ENCODE measurements at regions not wholly inside any gene's neighbourhood (a gene's known extent, or its start where the extent isn't known, plus 50 kb on each side); places are given as distances from the start of the nearest gene placed in this dataset.

DNA sequence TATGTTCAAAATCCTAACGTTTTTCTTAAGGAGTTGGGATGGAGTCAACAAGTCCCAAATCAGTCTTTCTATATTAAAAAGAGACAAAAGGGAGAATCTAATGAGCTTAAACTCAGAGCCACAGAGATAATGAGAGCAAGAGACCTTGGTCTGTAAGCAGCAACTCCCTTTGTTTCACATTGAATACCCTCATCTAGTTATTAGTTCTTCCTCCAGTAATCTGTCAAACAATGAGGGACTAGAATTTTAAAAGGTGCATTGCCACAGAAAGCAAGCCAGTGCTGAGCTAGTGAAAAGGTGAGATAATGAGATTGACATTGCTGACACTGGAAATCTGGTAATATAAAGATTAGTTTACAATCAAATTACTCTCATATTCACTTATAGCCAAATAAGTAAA lies 718.6 kb downstream of the DACH1 start:
- H3K4me1 ChIP-seq (ENCODE audit: control insufficient read depth in 1 of 2, insufficient read depth in 1 of 2, low read depth in 1 of 2, low read length in 1 of 2): no peaks in the 10 kb centered on the region
- no peak overlapping the region for H3K4me3 ChIP-seq (ENCODE audit: low read depth in 1 of 2, low read length in 1 of 2)
- H3K27me3 ChIP-seq: no peaks in the 10 kb centered on the region
- no peaks in the 10 kb centered on the region for H3K36me3 ChIP-seq
- no peaks in the 10 kb centered on the region for H3K9me3 ChIP-seq
- no peak overlapping the region for H3K27ac ChIP-seq
- TF ChIP-seq, protein P1, sequence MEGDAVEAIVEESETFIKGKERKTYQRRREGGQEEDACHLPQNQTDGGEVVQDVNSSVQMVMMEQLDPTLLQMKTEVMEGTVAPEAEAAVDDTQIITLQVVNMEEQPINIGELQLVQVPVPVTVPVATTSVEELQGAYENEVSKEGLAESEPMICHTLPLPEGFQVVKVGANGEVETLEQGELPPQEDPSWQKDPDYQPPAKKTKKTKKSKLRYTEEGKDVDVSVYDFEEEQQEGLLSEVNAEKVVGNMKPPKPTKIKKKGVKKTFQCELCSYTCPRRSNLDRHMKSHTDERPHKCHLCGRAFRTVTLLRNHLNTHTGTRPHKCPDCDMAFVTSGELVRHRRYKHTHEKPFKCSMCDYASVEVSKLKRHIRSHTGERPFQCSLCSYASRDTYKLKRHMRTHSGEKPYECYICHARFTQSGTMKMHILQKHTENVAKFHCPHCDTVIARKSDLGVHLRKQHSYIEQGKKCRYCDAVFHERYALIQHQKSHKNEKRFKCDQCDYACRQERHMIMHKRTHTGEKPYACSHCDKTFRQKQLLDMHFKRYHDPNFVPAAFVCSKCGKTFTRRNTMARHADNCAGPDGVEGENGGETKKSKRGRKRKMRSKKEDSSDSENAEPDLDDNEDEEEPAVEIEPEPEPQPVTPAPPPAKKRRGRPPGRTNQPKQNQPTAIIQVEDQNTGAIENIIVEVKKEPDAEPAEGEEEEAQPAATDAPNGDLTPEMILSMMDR (IDR thresholded peaks at IDR 0.05): no peak

DNA sequence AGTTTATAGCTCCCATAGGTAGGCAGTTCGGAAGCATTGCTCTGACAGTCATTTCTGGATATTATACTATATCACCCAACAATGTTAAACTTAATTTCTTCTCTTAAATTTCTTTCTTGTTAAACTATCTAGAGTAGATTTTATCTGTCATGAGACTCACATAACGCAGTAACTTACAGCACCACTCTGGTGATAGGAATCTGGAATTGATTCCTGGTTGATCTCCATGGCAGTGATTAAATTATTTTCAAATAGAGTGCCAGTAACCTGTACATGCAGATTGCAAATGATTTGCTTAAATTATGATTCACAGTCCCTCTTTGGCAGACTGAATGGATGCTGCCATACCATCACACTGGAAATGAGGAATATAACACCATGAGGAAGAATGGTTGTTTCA lies 722.1 kb downstream of the DACH1 start:
- TF ChIP-seq, protein P1 (IDR thresholded peaks at IDR 0.05): no peak

DNA sequence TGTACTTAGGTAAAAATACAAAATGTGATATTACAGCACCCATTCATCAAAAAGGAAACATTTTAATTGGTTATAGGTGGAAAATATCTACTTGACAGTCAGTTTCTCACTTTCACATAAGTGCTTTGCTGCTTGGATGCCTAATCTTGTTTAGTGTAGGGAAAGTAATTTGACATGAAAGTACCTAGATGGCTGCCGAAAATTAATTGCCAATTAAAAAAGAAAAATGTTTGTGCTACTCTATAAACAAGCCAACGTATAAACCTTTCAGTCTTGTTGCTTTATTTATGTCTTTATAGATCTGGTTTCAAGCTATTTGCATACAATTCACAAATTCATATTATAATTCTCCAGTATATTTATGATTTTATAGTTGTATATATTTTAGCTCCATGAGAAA lies 729.9 kb downstream of the DACH1 start:
- H3K27ac ChIP-seq: no peak overlapping the region
- no peaks in the 10 kb centered on the region for H3K4me1 ChIP-seq (ENCODE audit: control insufficient read depth in 1 of 2, insufficient read depth in 1 of 2, low read depth in 1 of 2, low read length in 1 of 2)
- TF ChIP-seq, protein P1 (IDR thresholded peaks at IDR 0.05): no peak
- no peaks in the 10 kb centered on the region for H3K27me3 ChIP-seq
- no peaks in the 10 kb centered on the region for H3K9me3 ChIP-seq
- H3K4me3 ChIP-seq (ENCODE audit: low read depth in 1 of 2, low read length in 1 of 2): no peak overlapping the region
- H3K36me3 ChIP-seq: no peaks in the 10 kb centered on the region

More for the DNA sequence above, 722.1 kb downstream of the DACH1 start:
- Histone ChIP-seq H3K27ac (no peak overlapping the region), H3K9me3 (no peaks in the 10 kb centered on the region), H3K36me3 (no peaks in the 10 kb centered on the region), H3K27me3 (no peaks in the 10 kb centered on the region), H3K4me1 (ENCODE audit: control insufficient read depth in 1 of 2, insufficient read depth in 1 of 2, low read depth in 1 of 2, low read length in 1 of 2) (no peaks in the 10 kb centered on the region), H3K4me3 (ENCODE audit: low read depth in 1 of 2, low read length in 1 of 2) (no peak overlapping the region)

DNA sequence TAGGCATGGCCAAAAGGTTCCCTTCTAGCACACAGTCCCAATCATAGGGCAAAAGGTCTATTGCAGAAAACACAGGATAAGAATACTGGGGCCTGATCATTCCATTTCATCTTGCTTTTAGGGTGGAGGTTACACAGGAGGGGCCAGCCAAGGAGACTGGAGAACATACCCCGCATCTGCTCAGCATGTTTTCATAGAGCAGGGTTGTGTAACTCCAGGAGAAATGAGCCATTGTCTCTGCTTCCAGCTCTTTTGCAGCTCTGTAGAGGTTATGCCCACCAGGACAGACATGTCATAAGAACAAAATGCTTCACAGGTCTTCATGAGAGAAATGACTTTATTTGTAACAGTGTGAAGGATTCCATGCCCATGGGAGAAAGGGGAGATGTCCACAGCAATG lies 742.8 kb downstream of the DACH1 start:
- H3K27me3 ChIP-seq: no peaks in the 10 kb centered on the region
- H3K4me1 ChIP-seq (ENCODE audit: control insufficient read depth in 1 of 2, insufficient read depth in 1 of 2, low read depth in 1 of 2, low read length in 1 of 2): no peaks in the 10 kb centered on the region

DNA sequence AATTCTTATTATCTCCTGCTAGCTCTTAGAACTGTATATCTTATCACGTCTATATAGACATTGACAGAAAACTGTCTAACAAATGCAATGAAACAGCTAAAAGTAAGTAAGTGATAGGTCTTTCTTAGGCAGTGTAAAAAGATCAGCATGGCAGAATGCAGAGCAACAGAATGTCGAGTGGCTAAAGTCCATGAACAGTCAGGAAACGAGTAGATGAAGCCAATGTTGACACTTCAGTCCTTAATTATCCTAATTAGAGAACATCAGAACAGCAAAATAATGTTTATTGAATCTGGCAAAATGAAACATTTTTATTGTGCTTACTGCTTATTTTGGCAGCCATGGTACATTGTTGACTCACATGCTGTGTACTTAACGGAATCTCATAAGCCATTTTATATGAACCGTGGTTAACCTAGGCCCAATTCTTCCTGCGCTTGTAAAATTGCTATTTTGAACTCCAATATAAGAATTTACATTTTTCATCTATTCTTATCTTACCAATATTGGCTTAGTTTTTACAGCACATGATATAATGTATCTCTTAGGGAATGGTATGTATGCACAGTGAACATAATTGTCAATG lies 748.1 kb downstream of the DACH1 start:
- Histone ChIP-seq H3K27me3 (no peaks in the 10 kb centered on the region), H3K4me1 (ENCODE audit: control insufficient read depth in 1 of 2, insufficient read depth in 1 of 2, low read depth in 1 of 2, low read length in 1 of 2) (no peaks in the 10 kb centered on the region), H3K36me3 (no peaks in the 10 kb centered on the region), H3K4me3 (ENCODE audit: low read depth in 1 of 2, low read length in 1 of 2) (no peak overlapping the region), H3K27ac (no peak overlapping the region), H3K9me3 (no peaks in the 10 kb centered on the region)
- TF ChIP-seq, protein P1 (IDR thresholded peaks at IDR 0.05): no peak

More for the DNA sequence above, 742.8 kb downstream of the DACH1 start:
- no peak overlapping the region for H3K4me3 ChIP-seq (ENCODE audit: low read depth in 1 of 2, low read length in 1 of 2)
- H3K27ac ChIP-seq: no peak overlapping the region
- TF ChIP-seq, protein P1 (IDR thresholded peaks at IDR 0.05): no peak
- H3K9me3 ChIP-seq: no peaks in the 10 kb centered on the region
- no peaks in the 10 kb centered on the region for H3K36me3 ChIP-seq
